22Rv1 (cell line): ENCODE measurements at regions not wholly inside any gene's neighbourhood (a gene's known extent, or its start where the extent isn't known, plus 50 kb on each side); places are given as distances from the start of the nearest gene placed in this dataset.
"Not testable (repeated sequence)": the region's sequence is repeated elsewhere in the genome, so short reads cannot be mapped to it uniquely, and the experiment has no call there.

Experiments used
- H3K27ac ChIP-seq: fragments of 450-650 bp; 2 replicates; pipeline ENCODE4 v1.5.1; 2017
- CTCF ChIP-seq: fragments of 450-650 bp; IDR thresholded peaks from 2 replicates; pipeline ENCODE4 v1.5.1; 2017; ENCODE audit warnings: mild to moderate bottlenecking
- ZFX ChIP-seq: fragments of 450-650 bp; IDR thresholded peaks from 2 replicates; pipeline ENCODE4 v1.6.1; 2017; ENCODE audit warnings: antibody characterized with exemption, borderline replicate concordance

GRCh38 chr6:154617175-154617574 lies 106.7 kb upstream of the CNKSR3 start:
- no peak overlapping the region for H3K27ac ChIP-seq
- TF ChIP-seq ZFX (no peak), CTCF (no peak)

GRCh38 chr6:154619146-154619545 lies 108.7 kb upstream of the CNKSR3 start:
- no peak overlapping the region for H3K27ac ChIP-seq
- TF ChIP-seq ZFX: no peak
- TF ChIP-seq CTCF: no peak

GRCh38 chr6:154621686-154622085 lies 111.2 kb upstream of the CNKSR3 start:
- no peak for TF ChIP-seq CTCF
- TF ChIP-seq ZFX: no peak
- H3K27ac ChIP-seq: no peak overlapping the region

- TF ChIP-seq CTCF: no peak
- TF ChIP-seq ZFX: no peak
Observed at GRCh38 chr6:154622618-154623336, 110.4 kb upstream of the SCAF8 start.

GRCh38 chr6:154623391-154623790 lies 109.8 kb upstream of the SCAF8 start:
- no peak overlapping the region for H3K27ac ChIP-seq
- no peak for TF ChIP-seq ZFX
- no peak for TF ChIP-seq CTCF

More at GRCh38 chr6:154622618-154623336, 110.4 kb upstream of the SCAF8 start:
- H3K27ac ChIP-seq: no peak overlapping the region

GRCh38 chr6:154624038-154624599 lies 109.1 kb upstream of the SCAF8 start:
- no peak overlapping the region for H3K27ac ChIP-seq
- no peak for TF ChIP-seq CTCF
- no peak for TF ChIP-seq ZFX

- not testable (repeated sequence) for H3K27ac ChIP-seq
Observed at GRCh38 chr6:154624727-154625126, 108.5 kb upstream of the SCAF8 start.
